NCI-H128 (cell line): ENCODE measurements at regions not wholly inside any gene's neighbourhood (a gene's known extent, or its start where the extent isn't known, plus 50 kb on each side); places are given as distances from the start of the nearest gene placed in this dataset.
"Not testable (repeated sequence)": the region's sequence is repeated elsewhere in the genome, so short reads cannot be mapped to it uniquely, and the experiment has no call there.

Source experiments
- DNase-seq: peaks from one replicate; lab custom pipeline; 2025; ENCODE audit not compliant: unreplicated experiment; lab: John Stamatoyannopoulos, UW

DNA sequence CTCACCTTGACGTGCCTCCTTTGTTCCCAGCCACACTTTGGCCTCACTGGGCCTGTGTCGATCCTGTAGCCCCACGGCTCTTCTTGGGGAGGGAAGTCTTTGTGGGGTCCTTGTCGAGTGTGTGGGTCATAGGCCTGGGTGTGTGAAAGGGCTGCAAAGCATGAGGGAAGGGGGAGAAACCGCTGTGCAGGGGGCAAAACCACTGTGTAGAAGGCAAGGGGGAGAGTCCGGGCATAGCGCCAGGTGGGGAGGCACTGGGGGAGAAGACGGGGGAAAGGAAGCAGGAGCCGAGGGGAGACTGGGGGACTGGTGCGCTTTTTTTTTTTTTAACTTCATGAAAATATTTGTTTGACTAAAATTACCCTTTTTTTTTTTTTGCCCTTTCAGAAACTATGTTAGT lies 65.1 kb upstream of the RASD2 start:
- no peak for DNase-seq

DNA sequence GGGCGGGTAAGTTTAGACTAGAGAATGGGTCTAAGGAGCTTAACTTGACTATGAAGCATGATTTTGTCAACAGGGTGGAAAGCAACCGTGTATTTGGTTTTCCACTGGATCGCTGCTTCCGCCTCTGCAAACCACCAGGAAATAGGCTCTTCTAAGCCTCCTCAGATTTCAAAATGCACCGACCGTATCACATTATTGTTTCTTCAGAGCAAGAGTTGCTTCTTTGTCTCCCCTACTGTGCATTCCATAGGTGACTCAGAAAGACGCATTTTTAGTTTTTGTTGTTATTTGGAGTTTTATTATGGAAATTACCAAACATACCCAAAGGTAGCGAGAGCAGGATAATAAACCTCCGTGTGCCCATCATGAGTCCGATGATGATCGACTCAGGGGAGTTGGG lies 64.3 kb upstream of the RASD2 start:
- no peak for DNase-seq

DNA sequence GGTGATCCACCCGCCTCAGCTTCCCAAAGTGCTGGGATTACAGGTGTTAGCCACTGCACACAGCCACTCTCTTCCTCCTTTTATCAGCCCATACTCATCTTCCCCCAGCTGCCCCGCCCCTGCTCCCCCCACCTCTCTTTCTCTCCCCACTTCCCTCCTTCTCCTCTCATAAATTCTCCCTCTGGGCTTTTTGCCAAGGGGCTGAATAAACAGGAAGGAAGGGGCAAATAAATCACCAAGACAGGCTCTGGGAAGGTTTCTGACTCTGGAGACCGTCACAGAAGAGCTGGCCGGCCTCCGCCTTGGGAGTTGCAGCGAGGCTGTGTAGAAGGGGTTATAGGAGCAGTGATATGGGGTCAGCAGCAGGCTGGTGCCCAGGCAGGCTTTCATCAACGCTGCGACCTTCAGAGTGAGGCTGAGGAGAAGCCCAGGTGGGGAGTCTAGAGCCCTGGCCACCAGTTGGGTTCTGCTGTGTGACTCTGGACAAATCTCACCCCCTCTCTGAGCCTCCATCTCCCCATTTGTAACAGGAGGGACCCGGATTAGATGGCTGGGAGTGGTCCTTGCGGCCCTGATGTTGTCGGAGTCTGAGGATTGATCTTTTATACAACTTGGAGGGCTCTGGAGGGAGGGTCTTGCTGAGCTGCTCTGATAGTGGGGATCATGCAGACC lies 62.6 kb upstream of the RASD2 start:
- DNase-seq = peak; percentile 17

DNA sequence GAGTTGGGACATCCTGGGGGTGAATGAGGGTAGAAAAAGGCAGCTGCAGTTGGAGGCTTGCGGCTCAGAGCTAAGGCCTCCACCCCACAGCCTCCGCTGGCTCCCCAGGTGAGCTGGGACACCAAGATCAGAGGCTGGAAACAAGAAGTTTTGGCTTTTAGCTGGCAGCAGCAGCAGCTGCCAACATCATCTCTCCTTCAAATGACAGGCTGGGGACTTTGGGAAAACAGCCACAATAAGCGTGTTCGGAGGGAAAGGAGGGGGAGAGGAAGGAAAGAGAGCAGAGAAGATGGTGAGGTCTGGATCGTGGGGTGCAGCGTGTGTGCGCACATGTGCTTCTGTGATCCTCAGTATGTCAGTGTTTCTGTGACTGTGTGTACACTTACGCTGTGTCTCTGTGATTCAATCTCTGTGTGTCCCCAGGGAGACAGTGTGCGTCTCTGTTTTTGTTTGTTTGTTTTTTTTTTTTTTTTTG lies 62.0 kb upstream of the RASD2 start:
- no peak for DNase-seq

DNA sequence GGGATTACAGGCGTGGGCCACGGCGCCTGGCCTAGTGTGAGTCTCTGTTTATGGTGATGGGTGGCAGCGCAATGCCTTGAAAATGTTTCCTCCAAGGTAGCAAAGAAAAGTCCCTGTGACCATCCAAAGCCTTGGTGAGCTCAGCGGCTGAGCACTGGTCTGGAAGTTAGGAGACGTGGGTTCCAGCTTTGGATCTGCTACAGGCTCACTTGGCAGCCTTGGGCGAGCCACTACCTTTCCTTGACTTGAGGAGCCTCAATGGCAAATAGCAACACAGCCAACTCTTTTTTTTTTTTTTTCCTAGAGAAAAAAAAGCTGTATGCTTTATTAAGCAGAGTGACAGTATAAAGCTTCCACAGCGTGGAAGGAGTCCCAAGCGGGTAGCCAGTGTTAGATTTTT lies 61.3 kb upstream of the RASD2 start:
- DNase-seq = no peak

DNA sequence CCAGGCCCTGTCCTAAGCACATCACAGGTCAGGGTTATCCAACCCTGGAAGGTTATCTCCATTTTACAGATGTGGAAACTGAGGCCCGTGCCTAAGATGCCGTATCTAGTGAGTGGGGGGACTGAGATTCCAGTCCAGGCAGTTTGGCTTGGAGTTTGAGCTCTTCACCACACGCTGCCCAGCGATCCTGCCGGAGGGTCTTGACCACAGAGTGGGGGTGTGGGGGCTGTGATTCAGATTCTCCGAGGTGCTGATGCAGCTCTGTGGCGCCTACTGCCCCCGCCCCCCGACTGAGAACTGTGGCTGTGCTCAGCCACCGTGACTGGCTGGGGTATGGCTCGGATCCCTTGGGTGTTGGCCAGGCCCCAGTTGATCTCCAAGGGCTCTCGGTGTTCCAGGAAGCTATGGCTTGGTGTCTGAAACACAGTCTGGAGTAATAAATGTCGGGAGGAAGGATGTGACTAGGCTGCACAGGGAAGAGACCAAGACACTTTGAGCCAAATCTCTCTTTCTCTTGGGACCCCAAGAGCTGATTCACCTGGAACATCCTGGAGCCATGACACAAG lies 60.6 kb upstream of the RASD2 start:
- no peak for DNase-seq

DNA sequence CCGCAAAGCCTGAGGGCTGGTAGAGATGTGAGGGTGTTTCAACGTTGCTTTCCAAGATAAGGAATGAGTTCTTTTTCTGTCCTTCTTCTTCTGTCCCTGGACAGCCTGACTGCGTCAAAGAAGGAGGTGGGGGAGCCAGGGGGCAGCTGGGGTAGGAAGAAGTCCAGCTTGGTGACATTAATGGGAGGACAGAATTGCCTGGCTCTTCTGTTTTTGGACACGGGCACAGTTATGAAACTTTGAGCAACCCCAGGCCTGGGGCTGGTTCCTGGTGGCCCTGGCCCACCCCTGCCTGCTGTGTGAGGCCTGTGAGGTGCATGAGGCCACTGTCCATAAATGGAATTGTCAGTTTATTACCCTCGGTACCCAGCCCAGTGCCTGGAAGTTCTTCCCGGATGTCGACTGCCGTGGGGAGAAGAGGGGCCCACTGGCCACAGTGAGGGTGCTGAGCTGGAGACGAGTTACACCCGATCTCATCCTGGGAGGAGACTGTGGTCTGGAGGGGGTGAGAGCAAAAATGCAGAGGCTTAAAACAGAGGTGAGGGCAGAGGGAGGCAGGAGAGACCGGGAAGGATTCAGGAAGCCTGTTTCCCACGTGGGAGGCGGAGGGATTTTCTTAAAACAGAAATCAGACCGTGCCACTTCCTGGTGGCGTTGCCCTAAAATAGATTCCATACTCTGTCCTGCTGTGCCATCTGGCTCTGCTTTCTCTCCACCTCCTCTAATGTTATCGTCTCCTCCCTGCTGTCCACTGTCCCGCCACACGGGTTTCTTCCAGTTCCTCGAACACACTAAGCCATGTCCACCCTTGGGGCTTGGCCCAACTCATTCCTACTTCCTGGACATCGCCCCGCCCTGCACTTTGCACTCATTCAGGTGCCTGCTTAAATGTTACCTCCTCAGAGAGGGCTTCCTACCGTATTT lies 59.7 kb upstream of the RASD2 start:
- no peak for DNase-seq

DNA sequence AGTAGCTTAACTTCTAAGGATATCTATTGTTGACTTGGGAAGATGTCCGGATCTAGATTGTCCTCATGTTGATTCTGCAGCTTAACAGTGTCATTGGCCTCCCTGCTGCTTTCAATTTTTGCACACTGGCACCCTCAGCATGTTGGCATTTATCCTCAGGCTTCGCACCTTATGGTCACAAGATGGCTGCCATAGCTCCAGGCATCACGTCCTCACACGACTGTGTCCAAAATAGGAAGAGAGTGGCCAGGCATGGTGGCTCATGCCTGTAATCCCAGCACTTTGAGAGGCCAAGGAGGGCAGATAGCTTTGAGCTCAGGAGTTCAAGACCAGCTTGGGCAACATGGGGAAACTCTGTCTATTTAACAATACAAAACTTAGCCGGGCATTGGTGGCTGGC lies 58.3 kb upstream of the RASD2 start:
- DNase-seq = no peak

DNA sequence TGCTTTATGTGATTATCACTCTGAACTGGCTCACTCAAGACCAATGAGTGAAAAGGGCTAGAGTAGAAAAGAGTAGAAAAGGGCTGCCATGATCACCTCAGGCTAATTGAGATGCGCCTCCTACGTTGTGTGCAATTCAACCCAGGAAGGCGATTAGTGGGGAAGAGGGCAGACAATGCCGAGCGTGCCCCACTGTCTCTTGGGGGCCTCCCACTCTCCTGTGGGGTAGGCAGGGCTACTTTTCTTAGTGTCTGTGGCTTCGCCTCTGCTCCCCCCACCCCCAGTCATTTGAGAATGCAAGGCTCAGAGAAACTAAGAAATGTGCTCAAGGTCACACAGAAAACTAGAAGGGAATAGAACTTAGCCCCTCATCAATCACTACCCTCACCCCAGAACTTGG lies 57.7 kb upstream of the RASD2 start:
- no peak for DNase-seq

DNA sequence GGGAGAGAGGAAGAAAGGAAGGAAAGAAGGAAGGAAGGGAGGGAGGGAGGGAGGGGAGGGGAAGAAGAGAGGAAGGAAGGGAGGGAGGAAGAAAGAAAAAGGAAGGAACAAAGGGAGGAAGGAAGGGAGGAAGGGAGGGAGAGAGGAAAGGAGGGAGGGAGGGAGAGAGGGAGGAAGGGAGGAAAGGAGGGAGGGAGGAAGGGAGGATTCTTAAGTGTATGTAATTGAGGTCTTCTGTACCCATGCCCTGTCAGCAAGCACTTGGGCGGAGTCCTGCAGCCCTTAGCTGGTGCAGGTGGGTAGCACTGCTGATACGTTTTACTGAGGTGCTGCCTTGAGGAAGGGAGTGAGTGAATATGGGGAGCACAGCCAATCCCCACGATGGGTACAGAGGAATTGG lies 56.9 kb upstream of the RASD2 start:
- no peak for DNase-seq

DNA sequence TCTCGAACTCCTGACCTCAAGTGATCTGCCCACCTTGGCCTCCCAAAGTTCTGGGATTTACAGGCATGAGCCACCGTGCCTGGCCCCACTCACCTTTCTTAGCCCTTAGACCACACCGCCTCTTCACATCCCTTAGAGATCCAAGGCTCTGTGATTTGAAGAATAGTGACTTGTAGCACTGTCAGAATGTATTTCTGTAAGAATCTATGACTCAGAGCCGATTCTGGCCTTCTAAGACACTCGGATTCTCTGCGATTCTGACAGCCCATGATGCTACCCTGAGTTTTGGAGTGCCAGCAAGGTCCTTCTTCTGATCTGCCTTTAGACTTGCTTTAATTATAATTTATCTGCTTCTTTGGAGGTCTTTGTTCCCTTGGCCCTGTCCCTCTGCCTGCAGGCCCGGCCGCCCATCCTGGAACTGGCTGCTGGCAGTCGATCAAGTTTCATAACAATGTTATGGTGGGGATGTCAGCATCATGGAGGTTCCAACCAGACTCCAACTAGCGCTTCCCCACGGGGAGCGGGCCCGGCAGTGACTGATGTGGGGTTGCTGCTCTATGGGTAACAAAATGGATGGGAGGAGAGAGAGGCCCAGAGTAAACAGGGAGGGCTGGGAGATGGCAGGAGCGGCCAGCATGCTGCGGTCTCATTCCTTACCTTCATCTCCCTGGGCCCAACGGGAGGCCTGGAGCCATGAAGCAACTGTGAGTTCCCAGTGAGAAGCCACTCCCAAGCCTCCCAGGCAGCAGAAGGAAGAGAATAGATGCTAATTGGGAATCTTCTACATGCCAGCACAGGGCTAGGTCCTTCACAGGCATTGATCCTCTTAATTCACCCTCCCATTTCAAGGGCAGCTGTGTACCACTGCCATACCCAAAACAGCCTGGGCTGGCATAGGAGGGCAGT lies 55.7 kb upstream of the RASD2 start:
- DNase-seq = no peak

DNA sequence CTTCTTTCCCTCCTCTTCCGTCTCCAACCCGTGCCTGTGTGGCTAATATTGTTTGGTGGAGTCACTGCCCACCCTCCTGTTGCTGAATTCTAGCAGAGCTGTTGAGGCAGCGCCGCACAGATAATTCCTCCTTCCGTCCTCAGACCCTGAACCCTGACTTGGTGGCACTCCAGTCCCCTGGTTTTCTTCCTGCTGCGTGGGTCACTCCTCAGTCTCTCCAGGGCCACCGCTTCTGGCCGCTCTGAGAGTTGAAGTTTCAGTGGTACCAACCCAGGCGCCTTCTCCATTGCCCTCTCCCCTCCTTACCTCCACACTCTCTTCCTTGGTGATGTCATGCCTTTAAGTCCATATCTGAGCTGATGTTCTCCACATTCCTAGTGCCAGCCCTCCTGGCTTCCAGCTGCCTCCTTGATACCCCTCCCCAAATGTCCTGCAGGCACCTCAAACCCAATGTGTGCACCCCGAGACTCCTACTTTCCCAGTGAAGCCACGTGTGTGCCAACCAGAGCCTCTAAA lies 54.5 kb upstream of the RASD2 start:
- no peak for DNase-seq

DNA sequence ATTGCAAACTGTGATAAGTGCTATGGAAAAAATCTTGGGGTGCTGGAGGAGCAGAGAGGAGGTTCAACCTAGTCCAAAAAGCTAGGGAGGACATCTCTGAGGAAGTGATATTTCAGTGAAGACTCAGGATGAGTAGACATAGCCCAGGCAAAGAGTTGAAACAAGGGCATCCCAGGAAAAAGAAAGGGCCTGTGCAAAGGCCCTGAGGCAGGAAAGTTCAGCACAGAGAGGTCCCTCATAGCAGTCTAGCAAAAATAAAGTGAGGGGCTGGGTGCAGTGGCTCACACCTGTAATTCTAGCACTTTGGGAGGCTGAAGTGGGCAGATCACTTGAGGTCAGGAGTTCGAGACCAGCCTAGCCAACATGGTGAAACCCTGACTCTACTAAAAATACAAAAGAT lies 53.0 kb upstream of the RASD2 start:
- DNase-seq = not testable (repeated sequence)

DNA sequence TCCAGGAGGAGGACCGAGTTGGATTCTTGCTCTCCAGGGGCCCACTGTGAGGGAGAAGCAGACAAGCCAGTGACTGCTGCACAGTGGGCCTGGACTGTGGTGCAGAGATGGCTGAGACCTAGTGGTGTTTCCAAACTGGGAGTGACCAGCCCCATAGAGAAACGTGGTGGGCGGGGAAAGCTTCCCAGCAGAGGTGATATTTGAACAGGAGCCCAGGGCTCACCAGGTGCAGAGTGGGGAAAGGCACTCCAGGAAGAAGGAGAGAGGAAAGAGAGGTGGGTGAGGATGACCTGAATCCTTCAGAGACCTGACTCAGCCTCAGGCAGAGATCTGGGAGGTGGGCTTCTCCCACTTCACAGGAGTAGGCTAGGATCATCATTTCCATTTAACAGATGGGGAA lies 52.1 kb upstream of the RASD2 start:
- DNase-seq = no peak

DNA sequence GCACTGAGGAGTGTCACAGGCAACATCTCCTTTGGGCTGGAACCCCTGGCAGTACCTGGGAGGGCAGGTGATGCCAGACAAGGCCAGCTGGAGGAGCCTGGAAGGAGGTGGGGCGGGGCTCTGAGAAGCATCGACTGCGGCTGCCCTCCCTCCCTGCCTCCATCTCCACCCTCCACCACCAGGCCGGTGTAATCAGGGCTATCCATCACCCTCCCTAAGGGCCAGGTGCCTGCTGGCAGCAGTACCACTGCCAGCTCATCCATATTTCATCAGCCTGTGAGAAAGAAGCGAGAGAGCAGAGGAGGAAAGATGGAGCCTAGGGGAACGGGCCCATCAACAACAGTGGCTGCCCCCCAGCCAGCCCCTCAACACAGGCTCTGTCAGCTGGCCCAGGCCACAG lies 51.4 kb upstream of the RASD2 start:
- no peak for DNase-seq
